CD14-positive monocyte (primary cell): ENCODE measurements at regions not wholly inside any gene's neighbourhood (a gene's known extent, or its start where the extent isn't known, plus 50 kb on each side); places are given as distances from the start of the nearest gene placed in this dataset.
A peak's percentile ranks its signal among the peaks of the same experiment; 100 is the strongest.

Source experiments
- DNase-seq, 3 donors: peaks; one replicate each; pipeline ENCODE4 v3.0.0-alpha.2; 2011 to 2022
- H2AFZ ChIP-seq: 2 replicates; pipeline ENCODE4 v1.6.0; 2012; ENCODE audit warnings: mild to moderate bottlenecking, low read depth, low read length, inconsistent platforms; ENCODE audit not compliant: insufficient read depth, poor library complexity, severe bottlenecking
- H3K27ac ChIP-seq, 2 donors: 1 replicate in 1 of 2; 2 replicates in 1 of 2; pipeline ENCODE4 v1.5.1; 2012 to 2013; ENCODE audit warnings: low read length in 2 of 2, control low read depth in 1 of 2, inconsistent platforms in 1 of 2, low read depth in 1 of 2, mild to moderate bottlenecking in 1 of 2
- H3K27me3 ChIP-seq, 2 donors: one replicate each; pipeline versions ENCODE4 v1.6.0 to v1.6.1; 2011 to 2013; ENCODE audit warnings: low read length in 2 of 2; ENCODE audit not compliant: control insufficient read depth in 2 of 2, insufficient read depth in 2 of 2
- H3K36me3 ChIP-seq, 2 donors: replicated peaks in 1 of 2; 1 replicate in 1 of 2; 2 replicates in 1 of 2; pipeline versions ENCODE4 v1.5.1 to v1.6.1; 2012 to 2013; ENCODE audit warnings: low read length in 2 of 2, control low read depth in 1 of 2, inconsistent platforms in 1 of 2, mild to moderate bottlenecking in 1 of 2; ENCODE audit not compliant: insufficient read depth in 2 of 2, control insufficient read depth in 1 of 2
- H3K4me1 ChIP-seq, 2 donors: 1 replicate in 1 of 2; 2 replicates in 1 of 2; pipeline versions ENCODE4 v1.5.1 to v1.6.1; 2012 to 2013; ENCODE audit warnings: low read length in 2 of 2, control low read depth in 1 of 2, inconsistent platforms in 1 of 2, mild to moderate bottlenecking in 1 of 2, moderate library complexity in 1 of 2; ENCODE audit not compliant: insufficient read depth in 2 of 2, control insufficient read depth in 1 of 2
- H3K4me2 ChIP-seq: replicated peaks from 2 replicates; pipeline ENCODE3; 2012; ENCODE audit warnings: low read length, moderate library complexity, mild to moderate bottlenecking; ENCODE audit not compliant: poor library complexity, severe bottlenecking; ENCODE audit errors: extremely low read depth
- H3K4me3 ChIP-seq, 3 experiments: fragments of 200-600 bp in 1 of 3; sonication (generic) in 1 of 3; replicated peaks in 1 of 3; 1 replicate in 2 of 3; 2 replicates in 1 of 3; pipeline ENCODE4 v1.5.1; 2011 to 2013; ENCODE audit warnings: low read length in 3 of 3, mild to moderate bottlenecking in 3 of 3, control low read depth in 2 of 3, low read depth in 2 of 3, inconsistent platforms in 1 of 3, moderate library complexity in 1 of 3
- H3K79me2 ChIP-seq: 2 replicates; pipeline ENCODE4 v1.6.0; 2012; ENCODE audit warnings: mild to moderate bottlenecking, control low read depth, inconsistent platforms, low read length, moderate library complexity; ENCODE audit not compliant: insufficient read depth
- H3K9ac ChIP-seq: 2 replicates; pipeline ENCODE4 v1.6.0; 2017; ENCODE audit warnings: low read length, mild to moderate bottlenecking; ENCODE audit not compliant: insufficient read depth, poor library complexity, severe bottlenecking
- H3K9me3 ChIP-seq, 2 donors: replicated peaks in 1 of 2; 1 replicate in 1 of 2; 2 replicates in 1 of 2; pipeline versions ENCODE4 v1.5.1 to v1.6.1; 2012 to 2013; ENCODE audit warnings: low read length in 2 of 2, control low read depth in 1 of 2; ENCODE audit not compliant: control insufficient read depth in 1 of 2, insufficient read depth in 1 of 2
- H4K20me1 ChIP-seq: 2 replicates; pipeline ENCODE4 v1.6.0; 2012; ENCODE audit warnings: mild to moderate bottlenecking, low read length, control low read depth, moderate library complexity; ENCODE audit not compliant: insufficient read depth
- H3K27ac Mint-ChIP-seq, 7 donors: one replicate each; pipeline ENCODE4 v1.8.0; 2020; ENCODE audit warnings: mild to moderate bottlenecking in 7 of 7, mixed read lengths in 7 of 7, moderate library complexity in 6 of 7, inconsistent platforms in 2 of 7
- H3K27me3 Mint-ChIP-seq, 3 donors: one replicate each; pipeline ENCODE4 v1.8.0; 2021 to 2022; ENCODE audit warnings: low read depth in 3 of 3, mild to moderate bottlenecking in 3 of 3, mixed read lengths in 3 of 3, moderate library complexity in 3 of 3, inconsistent platforms in 1 of 3
- H3K36me3 Mint-ChIP-seq, 2 donors: one replicate each; pipeline ENCODE4 v1.8.0; 2020; ENCODE audit warnings: mixed read lengths in 2 of 2, inconsistent platforms in 1 of 2, mild to moderate bottlenecking in 1 of 2
- H3K4me1 Mint-ChIP-seq: one replicate; pipeline ENCODE4 v1.8.0; 2020; ENCODE audit warnings: mild to moderate bottlenecking, mixed read lengths
- H3K4me3 Mint-ChIP-seq, 2 donors: one replicate each; pipeline ENCODE4 v1.8.0; 2020; ENCODE audit warnings: mild to moderate bottlenecking in 2 of 2, mixed read lengths in 2 of 2, moderate library complexity in 1 of 2
- H3K9me3 Mint-ChIP-seq, 7 donors: one replicate each; pipeline ENCODE4 v1.8.0; 2020 to 2022; ENCODE audit warnings: mixed read lengths in 7 of 7, mild to moderate bottlenecking in 6 of 7, moderate library complexity in 6 of 7, inconsistent platforms in 2 of 7
- CTCF ChIP-seq: fragments of 200-600 bp; IDR thresholded peaks from one replicate; pipeline ENCODE4 v1.8.0; 2022; ENCODE audit warnings: antibody characterized with exemption, mild to moderate bottlenecking
- WGBS: methylation state at CpG from one replicate; pipeline ENCODE4 v1.1.5; 2013; ENCODE audit warnings: missing lambda C conversion rate; ENCODE audit not compliant: insufficient coverage; 5-methylcytosine and 5-hydroxymethylcytosine counted together
- intact Hi-C, 2 donors: fragments of 100-400 bp; cut with micrococcal nuclease; formaldehyde crosslinking; loops; one replicate each; pipeline versions ENCODE4 v1.15.0 to v1.15.1; 2023

GRCh38 chr17:70288540-70289290 is 119.4 kb downstream of the KCNJ2 start:
- peak overlapping the region in 1 of 3 experiments; percentile 46 for H3K4me3 ChIP-seq
- Mint-ChIP-seq H3K9me3 (peaks cover 0 to 9% (median 4%) of the 10 kb centered on the region in 7 donors), H3K4me1 (peaks cover 42% of the 10 kb centered on the region), H3K36me3 (peaks cover 0 to 1% of the 10 kb centered on the region in 2 donors), H3K27me3 (peaks cover 0 to 2% (median 0%) of the 10 kb centered on the region in 3 donors), H3K4me3 (peak overlapping the region in 1 of 2 donors; percentile 30), H3K27ac (peak overlapping the region; percentile 75 to 95 (median 91))
- H2AFZ ChIP-seq, result no peak overlapping the region
- H3K36me3 ChIP-seq, result no peaks in the 10 kb centered on the region
- H4K20me1 ChIP-seq, result no peaks in the 10 kb centered on the region
- peak overlapping the region in 1 of 2 donors; percentile 78 for H3K27ac ChIP-seq
- H3K9ac ChIP-seq, result peak overlapping the region; percentile 9
- H3K4me1 ChIP-seq, result peaks cover 32 to 48% of the 10 kb centered on the region in 2 donors
- H3K4me2 ChIP-seq, result peak overlapping the region; percentile 52
- WGBS, result 0% methylated on average over 1 of the region's 3 CpGs
- DNase-seq, result peak; percentile 88 to 98 (median 96)
- intact Hi-C loops, result loop anchor here in 1 of 2 donors (5.0 kb wide), 1 partner anchor 239 kb away; no protein-coding TSS in a partner anchor
- no peaks in the 10 kb centered on the region for H3K79me2 ChIP-seq
- peaks cover 0 to 6% of the 10 kb centered on the region in 2 donors for H3K9me3 ChIP-seq
- no peaks in the 10 kb centered on the region for H3K27me3 ChIP-seq
- TF ChIP-seq CTCF, result no peak

DNA sequence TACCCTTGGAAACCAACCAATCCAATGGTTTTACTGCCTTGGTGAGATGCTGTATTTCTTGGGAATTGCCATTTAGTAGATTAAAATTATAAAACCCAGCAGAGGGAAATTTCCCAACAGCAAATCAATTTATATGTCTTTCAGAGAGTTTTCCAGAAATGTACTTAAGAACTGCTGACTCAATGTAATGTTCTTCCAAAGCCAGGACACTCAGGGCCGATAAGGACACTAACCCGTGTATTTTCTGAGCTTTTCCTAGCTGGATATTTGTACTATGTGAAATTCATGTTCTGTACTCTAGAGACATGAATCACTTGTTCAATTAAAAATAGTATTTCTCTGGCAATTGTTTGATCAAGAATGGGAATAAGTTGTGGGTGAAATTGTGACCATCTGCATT is 121.4 kb downstream of the KCNJ2 start:
- no peaks in the 10 kb centered on the region for H3K27me3 ChIP-seq
- no peak overlapping the region for H2AFZ ChIP-seq
- H3K9me3 ChIP-seq, result peaks cover 0 to 6% of the 10 kb centered on the region in 2 donors
- Mint-ChIP-seq H3K27ac (no peak overlapping the region), H3K27me3 (peaks cover 0 to 2% (median 0%) of the 10 kb centered on the region in 3 donors), H3K36me3 (peaks cover 0 to 1% of the 10 kb centered on the region in 2 donors), H3K4me1 (peaks cover 58% of the 10 kb centered on the region), H3K4me3 (no peak overlapping the region), H3K9me3 (peaks cover 2 to 9% (median 3%) of the 10 kb centered on the region in 7 donors)
- H3K79me2 ChIP-seq, result no peaks in the 10 kb centered on the region
- H3K36me3 ChIP-seq, result no peaks in the 10 kb centered on the region
- H3K4me2 ChIP-seq, result no peak overlapping the region
- intact Hi-C loops, result loop anchor here in 1 of 2 donors (10.0 kb wide), 1 partner anchor 54 kb away; no protein-coding TSS in a partner anchor
- no peaks in the 10 kb centered on the region for H4K20me1 ChIP-seq
- no peak overlapping the region for H3K4me3 ChIP-seq
- no peak for DNase-seq
- H3K9ac ChIP-seq, result no peak overlapping the region
- H3K27ac ChIP-seq, result peak overlapping the region in 1 of 2 donors; percentile 78
- no peak for TF ChIP-seq CTCF
- H3K4me1 ChIP-seq, result peaks cover 47 to 66% of the 10 kb centered on the region in 2 donors
- 100% methylated on average over 1 of the region's 2 CpGs for WGBS
